ENCODE measurements at regions not wholly inside any gene's neighbourhood (a gene's known extent, or its start where the extent isn't known, plus 50 kb on each side); places are given as distances from the start of the nearest gene placed in this dataset.

DNA sequence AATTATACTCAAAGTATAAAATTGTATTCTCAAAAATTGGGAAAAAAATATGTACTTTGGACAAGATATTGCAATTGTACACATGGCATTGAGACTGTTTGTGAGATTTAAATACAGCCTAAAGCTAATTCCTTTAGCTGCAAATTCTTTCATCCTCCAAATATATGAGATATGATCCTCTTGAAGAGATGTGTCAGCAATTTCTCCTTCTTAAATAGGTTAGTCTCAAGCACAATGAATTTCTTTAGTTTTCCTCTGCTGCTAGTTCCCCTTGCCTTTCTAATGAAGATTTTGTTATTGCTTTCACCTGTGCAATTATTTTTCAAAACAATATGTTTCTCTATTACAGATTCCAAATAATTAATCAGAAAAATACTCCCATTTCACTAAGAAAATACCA lies 153.4 kb upstream of the GULP1 start:
- H3K4me3 ChIP-seq (ENCODE audit: low read depth, low read length), result no peak overlapping the region
- DNase-seq (ENCODE audit: low read depth), result no peak
- no peak for TF ChIP-seq CTCF (IDR thresholded peaks at IDR 0.05; ENCODE audit: control insufficient read depth, extremely low read depth, insufficient read depth)

GRCh38 chr2:188142088-188142487 lies 149.6 kb upstream of the GULP1 start:
- no peak for TF ChIP-seq CTCF (IDR thresholded peaks at IDR 0.05; ENCODE audit: control insufficient read depth, extremely low read depth, insufficient read depth)
- DNase-seq (ENCODE audit: low read depth), result no peak
- no peak overlapping the region for H3K4me3 ChIP-seq (ENCODE audit: low read depth, low read length)

GRCh38 chr2:188142636-188143295 lies 148.9 kb upstream of the GULP1 start:
- no peak for TF ChIP-seq CTCF (IDR thresholded peaks at IDR 0.05; ENCODE audit: control insufficient read depth, extremely low read depth, insufficient read depth)
- DNase-seq (ENCODE audit: low read depth), result no peak
- no peak overlapping the region for H3K4me3 ChIP-seq (ENCODE audit: low read depth, low read length)

- no peak overlapping the region for H3K4me3 ChIP-seq (ENCODE audit: low read depth, low read length)
- no peak for TF ChIP-seq CTCF (IDR thresholded peaks at IDR 0.05; ENCODE audit: control insufficient read depth, extremely low read depth, insufficient read depth)
- DNase-seq (ENCODE audit: low read depth), result no peak
Observed at GRCh38 chr2:188145885-188146284, 145.8 kb upstream of the GULP1 start.

DNA sequence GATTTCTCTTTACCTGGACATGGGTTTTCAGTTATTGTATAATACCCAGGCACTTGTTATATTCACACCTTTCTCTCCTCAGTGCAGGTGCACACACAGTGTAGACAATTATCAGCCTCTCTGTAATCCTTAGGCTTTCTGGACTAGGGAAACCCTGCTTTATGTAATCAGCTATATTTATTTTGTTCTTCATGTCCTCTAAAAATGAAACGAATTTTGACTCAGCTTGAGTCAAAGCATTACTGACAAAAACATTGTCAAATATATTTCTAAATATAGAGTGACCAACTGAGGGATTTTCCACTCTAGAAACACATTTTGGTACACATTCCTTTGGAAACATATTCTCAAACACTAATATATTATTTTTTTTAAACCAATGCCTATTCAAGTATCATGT lies 144.8 kb upstream of the GULP1 start:
- no peak overlapping the region for H3K4me3 ChIP-seq (ENCODE audit: low read depth, low read length)
- no peak for DNase-seq (ENCODE audit: low read depth)
- no peak for TF ChIP-seq CTCF (IDR thresholded peaks at IDR 0.05; ENCODE audit: control insufficient read depth, extremely low read depth, insufficient read depth)

GRCh38 chr2:188151670-188152069 lies 140.0 kb upstream of the GULP1 start:
- H3K4me3 ChIP-seq (ENCODE audit: low read depth, low read length), result no peak overlapping the region
- no peak for TF ChIP-seq CTCF (IDR thresholded peaks at IDR 0.05; ENCODE audit: control insufficient read depth, extremely low read depth, insufficient read depth)
- DNase-seq (ENCODE audit: low read depth), result no peak
